Fibroblast of pulmonary artery (primary cell): ENCODE measurements at regions not wholly inside any gene's neighbourhood (a gene's known extent, or its start where the extent isn't known, plus 50 kb on each side); places are given as distances from the start of the nearest gene placed in this dataset.

ENCODE experiments used
- DNase-seq: peaks from one replicate; pipeline ENCODE4 v3.0.0-alpha.2; 2010; ENCODE audit warnings: low read depth
- H3K4me3 ChIP-seq: replicated peaks from 2 replicates; pipeline ENCODE4 v1.5.1; 2011; ENCODE audit warnings: low read depth, mild to moderate bottlenecking, control low read depth, low read length, moderate library complexity
- CTCF ChIP-seq: IDR thresholded peaks from 2 replicates; pipeline ENCODE4 v1.5.1; 2011; ENCODE audit warnings: mild to moderate bottlenecking, control low read depth, low read length, inconsistent platforms; ENCODE audit errors: missing control alignments

- TF ChIP-seq CTCF, result no peak
- no peak for DNase-seq
- no peak overlapping the region for H3K4me3 ChIP-seq
These were observed 106.8 kb upstream of the SLC66A3 start for GRCh38 chr2:11048335-11049008.

- no peak for TF ChIP-seq CTCF
- peak; percentile 25 for DNase-seq
These were observed 104.7 kb upstream of the SLC66A3 start for GRCh38 chr2:11050565-11050964.

GRCh38 chr2:11051280-11051679, 104.0 kb upstream of the SLC66A3 start:
- no peak overlapping the region for H3K4me3 ChIP-seq
- no peak for TF ChIP-seq CTCF
- DNase-seq, result no peak

More at GRCh38 chr2:11050565-11050964, 104.7 kb upstream of the SLC66A3 start:
- H3K4me3 ChIP-seq, result no peak overlapping the region

DNA sequence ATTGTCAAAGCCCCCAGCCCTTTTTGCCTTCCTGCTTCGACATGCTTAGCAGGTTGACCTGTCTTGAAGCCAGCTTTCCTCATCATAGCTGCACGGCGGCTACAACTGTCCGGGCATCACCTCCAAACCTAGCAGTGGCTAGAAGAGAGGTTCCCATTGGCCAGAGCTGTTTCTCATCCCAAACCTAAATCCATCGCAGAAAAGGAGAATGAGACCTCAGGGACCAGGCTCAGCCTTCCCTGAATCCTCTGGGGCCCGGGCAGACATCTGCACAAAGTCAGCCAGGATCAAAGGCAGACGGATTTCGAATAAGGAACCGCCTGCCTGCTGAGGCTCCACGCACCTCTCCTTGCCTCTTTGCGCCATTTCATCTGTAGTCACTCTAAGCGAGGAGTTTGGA, 101.7 kb upstream of the SLC66A3 start:
- no peak overlapping the region for H3K4me3 ChIP-seq
- no peak for DNase-seq
- no peak for TF ChIP-seq CTCF

DNA sequence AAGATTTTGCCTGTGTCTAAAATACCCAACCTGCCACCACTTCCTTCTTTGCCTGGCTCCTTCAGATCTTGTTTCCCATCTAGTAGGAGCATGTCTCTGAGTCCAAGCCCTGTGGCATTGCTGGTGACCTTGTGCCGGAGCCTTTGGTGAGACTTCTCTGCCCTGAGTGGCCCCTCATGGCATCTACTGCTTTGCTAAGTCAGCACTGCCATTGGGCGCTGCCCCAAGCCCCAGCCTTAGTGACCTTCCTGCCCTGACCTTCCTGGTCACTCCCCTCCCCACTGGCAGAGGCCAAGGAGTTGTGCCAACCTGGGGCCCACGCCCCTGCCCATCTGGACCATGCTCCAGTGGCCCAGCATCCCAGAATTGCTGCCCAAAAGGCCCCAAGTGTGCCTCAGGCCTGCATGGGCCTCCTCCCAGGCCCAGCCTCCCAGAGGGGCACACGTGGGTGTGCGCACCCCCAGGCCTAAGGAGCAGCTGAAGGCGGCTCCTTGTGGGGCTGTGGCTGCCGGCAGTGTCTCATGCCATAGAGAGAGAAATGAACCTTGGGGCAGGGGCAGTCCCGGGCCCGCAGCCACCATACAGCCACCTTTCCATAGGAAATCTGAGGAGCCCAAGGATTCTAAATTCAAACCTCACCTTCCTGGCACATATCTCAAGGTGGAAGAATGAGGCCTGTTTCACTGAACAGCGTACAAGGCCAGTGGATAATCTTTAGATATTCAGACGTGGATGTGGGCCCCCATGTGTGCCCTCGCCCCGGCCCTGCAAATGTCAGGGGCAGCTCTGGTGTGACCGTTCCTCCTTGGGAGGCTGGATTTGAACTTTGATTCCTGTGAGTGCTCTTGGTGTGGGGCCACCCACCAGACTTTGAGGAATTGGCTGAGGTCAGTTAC, 100.2 kb upstream of the SLC66A3 start:
- no peak overlapping the region for H3K4me3 ChIP-seq
- DNase-seq, result no peak
- TF ChIP-seq CTCF, result no peak

GRCh38 chr2:11055679-11056215, 99.5 kb upstream of the SLC66A3 start:
- H3K4me3 ChIP-seq, result no peak overlapping the region
- no peak for DNase-seq
- TF ChIP-seq CTCF, result no peak
